Skeletal muscle tissue (tissue), 3 donors: ENCODE measurements at regions not wholly inside any gene's neighbourhood (a gene's known extent, or its start where the extent isn't known, plus 50 kb on each side); places are given as distances from the start of the nearest gene placed in this dataset.

Experiments used
- H3K27ac ChIP-seq: one replicate; pipeline ENCODE4 v1.7.0; 2013; ENCODE audit warnings: mild to moderate bottlenecking, low read depth, low read length, inconsistent platforms
- H3K27me3 ChIP-seq, 3 donors: one replicate each; pipeline ENCODE4 v1.7.0; 2013; ENCODE audit warnings: low read length in 3 of 3; ENCODE audit not compliant: control insufficient read depth in 3 of 3, insufficient read depth in 3 of 3
- H3K36me3 ChIP-seq, 3 donors: one replicate each; pipeline ENCODE4 v1.7.0; 2013; ENCODE audit warnings: low read length in 3 of 3; ENCODE audit not compliant: control insufficient read depth in 3 of 3, insufficient read depth in 3 of 3
- H3K4me1 ChIP-seq, 3 donors: one replicate each; pipeline ENCODE4 v1.7.0; 2013; ENCODE audit warnings: low read length in 3 of 3, mild to moderate bottlenecking in 3 of 3; ENCODE audit not compliant: control insufficient read depth in 3 of 3, insufficient read depth in 3 of 3
- H3K4me3 ChIP-seq, 3 donors: one replicate each; pipeline ENCODE4 v1.7.0; 2013; ENCODE audit warnings: low read length in 3 of 3
- H3K9ac ChIP-seq, 3 donors: one replicate each; pipeline ENCODE4 v1.7.0; 2013; ENCODE audit warnings: low read length in 3 of 3, mild to moderate bottlenecking in 3 of 3, moderate library complexity in 2 of 3, low read depth in 1 of 3
- H3K9me3 ChIP-seq, 3 donors: one replicate each; pipeline ENCODE4 v1.7.0; 2013; ENCODE audit warnings: low read length in 3 of 3; ENCODE audit not compliant: control insufficient read depth in 3 of 3
- donor health status: Osteomylitis.

DNA sequence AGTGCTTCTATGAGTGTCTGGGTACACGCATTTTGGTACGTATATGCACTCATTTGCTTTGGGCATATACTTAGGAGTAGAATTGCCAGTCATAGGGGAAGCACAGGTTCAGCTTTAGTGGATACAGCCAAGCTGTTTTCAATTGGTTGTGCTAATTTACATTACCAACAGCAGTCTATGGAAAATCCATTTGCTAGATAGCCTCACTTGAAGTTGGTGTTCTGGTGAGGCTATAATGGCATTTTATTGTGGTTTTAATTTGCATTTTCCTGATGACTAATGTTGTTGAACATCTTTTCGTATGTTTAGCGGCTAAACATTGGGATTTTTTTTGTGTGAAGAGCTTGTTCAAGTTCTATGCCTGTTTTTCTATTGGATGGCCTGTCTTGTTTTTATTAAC lies 76.8 kb upstream of the ANKH start:
- no peaks in the 10 kb centered on the region for H3K4me1 ChIP-seq
- no peak overlapping the region for H3K4me3 ChIP-seq
- H3K36me3 ChIP-seq: no peaks in the 10 kb centered on the region
- H3K27me3 ChIP-seq: no peaks in the 10 kb centered on the region
- no peak overlapping the region for H3K9ac ChIP-seq
- H3K9me3 ChIP-seq: no peaks in the 10 kb centered on the region
- H3K27ac ChIP-seq: no peak overlapping the region

- Histone ChIP-seq H3K27ac (no peak overlapping the region), H3K27me3 (no peaks in the 10 kb centered on the region), H3K4me1 (no peaks in the 10 kb centered on the region), H3K9me3 (no peaks in the 10 kb centered on the region), H3K9ac (no peak overlapping the region), H3K4me3 (no peak overlapping the region), H3K36me3 (no peaks in the 10 kb centered on the region)
These were observed 75.4 kb upstream of the ANKH start for GRCh38 chr5:14946815-14947620.

GRCh38 chr5:14945450-14945849 lies 73.9 kb upstream of the ANKH start:
- Histone ChIP-seq H3K27ac (no peak overlapping the region), H3K27me3 (no peaks in the 10 kb centered on the region), H3K9ac (no peak overlapping the region), H3K4me1 (no peaks in the 10 kb centered on the region), H3K36me3 (no peaks in the 10 kb centered on the region), H3K4me3 (no peak overlapping the region), H3K9me3 (no peaks in the 10 kb centered on the region)

- H3K9ac ChIP-seq: no peak overlapping the region
- H3K9me3 ChIP-seq: no peaks in the 10 kb centered on the region
- no peak overlapping the region for H3K4me3 ChIP-seq
- no peaks in the 10 kb centered on the region for H3K4me1 ChIP-seq
- no peaks in the 10 kb centered on the region for H3K27me3 ChIP-seq
- no peaks in the 10 kb centered on the region for H3K36me3 ChIP-seq
- no peak overlapping the region for H3K27ac ChIP-seq
These were observed 73.4 kb upstream of the ANKH start for GRCh38 chr5:14944996-14945395.

GRCh38 chr5:14944350-14944739 lies 72.8 kb upstream of the ANKH start:
- no peaks in the 10 kb centered on the region for H3K4me1 ChIP-seq
- no peaks in the 10 kb centered on the region for H3K36me3 ChIP-seq
- H3K27ac ChIP-seq: no peak overlapping the region
- no peaks in the 10 kb centered on the region for H3K9me3 ChIP-seq
- no peaks in the 10 kb centered on the region for H3K27me3 ChIP-seq
- no peak overlapping the region for H3K4me3 ChIP-seq
- H3K9ac ChIP-seq: no peak overlapping the region

DNA sequence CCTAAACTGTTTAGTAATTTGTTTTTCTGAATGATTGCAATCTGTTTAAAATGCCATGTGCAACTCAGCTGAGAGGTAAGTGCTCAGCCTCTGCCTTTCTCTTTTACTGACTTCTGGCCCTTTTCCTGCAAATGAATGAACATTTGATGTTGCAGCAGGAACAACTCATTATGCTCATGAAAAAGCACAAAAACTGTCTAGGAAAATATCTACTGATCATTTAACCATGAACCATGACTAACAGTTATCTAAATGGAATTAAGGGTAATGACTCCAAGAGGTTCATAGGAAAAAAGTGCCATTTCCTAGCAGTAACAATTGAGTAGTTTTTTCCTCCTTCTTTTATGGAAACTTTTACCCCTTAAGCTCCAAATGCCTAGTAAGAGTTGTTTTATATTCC lies 70.6 kb upstream of the ANKH start:
- no peak overlapping the region for H3K27ac ChIP-seq
- no peak overlapping the region for H3K9ac ChIP-seq
- H3K4me3 ChIP-seq: no peak overlapping the region
- H3K9me3 ChIP-seq: no peaks in the 10 kb centered on the region
- H3K36me3 ChIP-seq: no peaks in the 10 kb centered on the region
- no peaks in the 10 kb centered on the region for H3K4me1 ChIP-seq
- no peaks in the 10 kb centered on the region for H3K27me3 ChIP-seq

GRCh38 chr5:14937254-14937653 lies 65.7 kb upstream of the ANKH start:
- Histone ChIP-seq H3K9ac (no peak overlapping the region), H3K27ac (no peak overlapping the region), H3K27me3 (no peaks in the 10 kb centered on the region), H3K4me3 (no peak overlapping the region), H3K4me1 (no peaks in the 10 kb centered on the region), H3K36me3 (no peaks in the 10 kb centered on the region), H3K9me3 (no peaks in the 10 kb centered on the region)

DNA sequence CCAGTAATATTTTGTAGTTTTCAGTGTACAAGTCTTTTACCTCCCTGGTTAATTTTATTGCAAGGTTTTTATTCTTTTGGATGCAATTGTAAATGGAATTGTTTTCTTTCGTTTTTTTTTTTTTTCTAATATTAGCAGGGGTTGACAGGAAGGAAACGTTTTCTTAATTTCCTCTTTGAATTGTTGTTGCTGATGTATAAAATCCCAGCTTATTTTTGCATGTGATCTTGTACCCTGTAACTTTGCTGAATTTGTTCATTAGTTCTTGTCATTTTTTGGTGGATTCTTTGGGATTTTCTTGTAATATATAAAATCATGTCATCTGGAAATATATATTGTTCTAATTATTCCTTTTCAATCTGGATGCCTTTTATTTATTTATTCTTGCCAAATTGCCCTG lies 65.0 kb upstream of the ANKH start:
- Histone ChIP-seq H3K9me3 (no peaks in the 10 kb centered on the region), H3K9ac (no peak overlapping the region), H3K36me3 (no peaks in the 10 kb centered on the region), H3K4me1 (no peaks in the 10 kb centered on the region), H3K27ac (peak overlapping the region; percentile 29), H3K4me3 (no peak overlapping the region), H3K27me3 (no peaks in the 10 kb centered on the region)

GRCh38 chr5:14935341-14935740 lies 63.8 kb upstream of the ANKH start:
- no peaks in the 10 kb centered on the region for H3K36me3 ChIP-seq
- no peaks in the 10 kb centered on the region for H3K4me1 ChIP-seq
- H3K9me3 ChIP-seq: no peaks in the 10 kb centered on the region
- H3K9ac ChIP-seq: no peak overlapping the region
- no peaks in the 10 kb centered on the region for H3K27me3 ChIP-seq
- peak overlapping the region; percentile 52 for H3K27ac ChIP-seq
- H3K4me3 ChIP-seq: no peak overlapping the region

- no peaks in the 10 kb centered on the region for H3K36me3 ChIP-seq
- no peaks in the 10 kb centered on the region for H3K27me3 ChIP-seq
- no peak overlapping the region for H3K4me3 ChIP-seq
- no peak overlapping the region for H3K9ac ChIP-seq
- no peak overlapping the region for H3K27ac ChIP-seq
- no peaks in the 10 kb centered on the region for H3K9me3 ChIP-seq
- H3K4me1 ChIP-seq: no peaks in the 10 kb centered on the region
These were observed 61.4 kb upstream of the ANKH start for GRCh38 chr5:14932902-14933469.
